GM19324 (cell line): ENCODE measurements at regions not wholly inside any gene's neighbourhood (a gene's known extent, or its start where the extent isn't known, plus 50 kb on each side); places are given as distances from the start of the nearest gene placed in this dataset.
"Not testable (repeated sequence)": the region's sequence is repeated elsewhere in the genome, so short reads cannot be mapped to it uniquely, and the experiment has no call there.

Experiments
- ATAC-seq: cut with Tn5 transposase; IDR thresholded peaks from one replicate; pipeline ENCODE4 v1.9.1; 2021; ENCODE audit warnings: mild to moderate bottlenecking, moderate library complexity; ENCODE audit not compliant: unreplicated experiment, low FRiP score

DNA sequence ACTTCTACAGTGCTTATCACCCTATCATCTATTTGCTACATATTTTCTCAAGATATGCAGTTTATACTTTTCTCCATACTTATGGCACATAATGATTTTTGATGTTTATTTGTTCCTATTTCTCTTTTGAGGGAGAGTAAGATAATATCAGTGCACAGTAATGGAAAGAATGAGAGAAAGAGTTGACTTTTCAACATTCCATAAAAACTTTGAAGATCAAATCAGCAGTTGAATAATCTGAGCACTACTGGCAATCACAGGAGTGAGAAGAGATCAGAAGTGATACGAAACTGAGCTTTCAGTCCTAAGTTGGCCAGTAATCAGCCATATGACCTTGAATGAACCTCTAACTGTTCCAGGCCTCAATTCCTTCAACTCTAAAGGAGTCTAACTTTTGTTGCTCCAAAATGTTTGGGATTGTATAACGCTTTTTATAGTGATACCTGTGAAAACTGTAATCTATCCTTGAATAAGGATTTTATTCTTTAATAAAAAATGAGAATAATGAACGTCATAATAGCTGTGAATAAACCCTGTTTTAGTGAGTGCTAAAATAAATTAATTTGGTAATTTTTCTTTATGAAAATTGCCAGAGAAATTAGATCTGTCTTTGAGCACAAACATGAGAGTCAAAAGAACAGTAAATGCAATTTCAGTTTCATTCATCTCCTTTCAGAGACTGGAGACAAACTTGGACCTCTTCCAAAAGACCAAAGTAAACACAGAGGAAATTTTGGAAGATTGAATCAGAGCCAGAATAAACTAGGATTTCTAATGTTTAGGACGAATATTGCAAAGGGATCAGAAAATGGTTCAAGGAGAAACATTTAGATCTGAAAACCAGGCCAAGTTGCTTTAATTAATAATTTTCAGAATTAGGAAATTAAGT, 309.9 kb downstream of the ADGRL2 start:
- peak; percentile 40 for ATAC-seq

DNA sequence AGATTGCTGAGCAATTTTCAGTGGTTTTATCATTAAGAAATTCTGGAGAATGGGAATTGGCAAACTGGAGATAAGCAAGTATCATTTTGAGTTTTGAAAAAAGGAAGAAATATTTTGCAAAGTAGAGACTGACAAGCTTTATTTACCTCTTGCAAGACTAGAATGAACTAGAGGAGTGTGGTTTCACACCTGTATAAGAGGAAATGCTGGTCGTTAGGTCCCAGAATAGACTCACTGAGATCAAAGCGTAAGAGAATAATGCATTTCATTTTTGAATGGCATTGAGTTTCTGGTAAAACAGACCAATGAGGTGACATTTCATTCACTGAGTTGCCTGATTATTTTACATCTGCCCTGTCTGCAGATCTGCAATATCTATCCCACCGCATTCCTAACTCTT, 308.1 kb downstream of the ADGRL2 start:
- ATAC-seq, result peak; percentile 98

- ATAC-seq, result no peak
Measured at GRCh38 chr1:82106672-82107071, 305.9 kb downstream of the ADGRL2 start.

- ATAC-seq, result no peak
Measured at GRCh38 chr1:82099170-82099569, 298.4 kb downstream of the ADGRL2 start.

DNA sequence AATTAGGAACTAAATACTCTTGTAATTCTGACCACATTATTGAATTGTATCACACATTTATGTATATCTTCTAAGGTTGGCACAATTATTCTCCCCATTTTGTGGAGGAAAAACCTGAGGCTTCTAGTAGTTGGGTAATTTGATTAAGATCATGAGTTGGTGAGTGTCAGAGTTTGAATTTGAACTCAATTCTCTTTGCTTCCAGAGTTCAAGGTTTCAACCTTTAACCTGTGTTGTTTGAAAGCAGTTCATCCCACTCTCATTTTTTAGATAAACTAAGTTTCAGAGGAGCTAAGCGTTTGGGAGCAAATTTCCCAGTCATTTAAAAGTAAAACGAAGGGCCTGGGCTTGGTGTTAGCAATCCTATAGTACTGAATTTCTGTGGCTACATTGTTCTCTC, 293.4 kb downstream of the ADGRL2 start:
- ATAC-seq, result no peak

GRCh38 chr1:82091729-82092128, 291.0 kb downstream of the ADGRL2 start:
- ATAC-seq, result no peak

GRCh38 chr1:82091265-82091664, 290.5 kb downstream of the ADGRL2 start:
- ATAC-seq, result no peak

DNA sequence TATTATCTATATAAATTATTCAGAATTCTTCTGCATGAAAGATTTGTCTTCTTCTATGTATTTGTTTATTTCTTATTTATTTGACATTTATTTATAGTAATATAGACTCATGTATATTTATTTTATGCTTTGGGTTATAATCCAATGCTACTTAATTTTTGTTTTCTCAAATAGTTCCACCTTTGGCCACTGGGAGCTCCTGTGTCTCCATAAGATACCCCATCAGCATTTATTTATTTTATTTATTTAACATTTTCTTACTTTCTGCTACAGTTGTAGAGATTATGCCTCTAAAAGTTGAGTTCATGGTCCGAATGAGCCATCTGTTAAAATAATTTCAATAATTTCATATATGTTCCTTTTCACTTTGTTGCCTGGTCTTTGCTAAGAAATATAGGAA, 289.4 kb downstream of the ADGRL2 start:
- no peak for ATAC-seq

- ATAC-seq, result no peak
Measured at GRCh38 chr1:82086739-82087138, 286.0 kb downstream of the ADGRL2 start.

DNA sequence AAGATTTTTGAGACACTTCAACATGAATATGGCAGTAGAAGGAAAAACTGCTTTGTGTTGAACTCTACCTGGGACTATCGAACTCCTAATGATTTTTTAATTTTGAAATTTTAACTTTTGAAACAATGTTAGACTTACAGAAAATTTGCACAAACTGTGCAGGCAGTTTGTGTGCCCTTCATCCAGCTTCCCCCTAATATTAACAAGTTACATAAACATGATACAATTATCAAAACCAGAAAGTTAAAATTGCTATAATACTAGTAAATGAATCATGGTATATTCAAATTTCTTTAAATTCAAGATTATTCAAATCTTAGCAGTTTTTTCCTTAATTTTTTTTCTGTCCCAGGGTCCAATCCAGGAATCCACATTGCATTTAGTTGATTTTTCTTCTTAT, 278.9 kb downstream of the ADGRL2 start:
- no peak for ATAC-seq

GRCh38 chr1:82073659-82074058, 272.9 kb downstream of the ADGRL2 start:
- no peak for ATAC-seq

DNA sequence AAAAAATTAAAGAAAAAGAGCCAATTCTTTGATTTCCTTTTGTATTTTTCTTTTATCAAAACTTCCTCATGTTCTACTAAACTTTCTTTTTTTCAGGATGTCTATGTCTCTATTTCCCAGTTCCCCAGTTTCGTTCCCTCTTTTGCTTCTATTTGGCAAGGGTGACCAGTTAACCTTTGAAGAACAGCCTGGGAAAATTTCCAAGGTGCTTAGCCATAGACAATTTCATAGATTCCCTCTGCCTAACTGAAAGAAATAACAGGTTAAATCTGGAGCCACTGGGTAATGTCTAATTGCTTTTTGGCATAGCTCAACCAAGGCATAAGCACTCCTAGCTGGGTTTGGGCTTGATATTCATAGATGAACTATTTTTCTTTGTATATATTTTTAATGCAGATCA, 272.3 kb downstream of the ADGRL2 start:
- no peak for ATAC-seq

DNA sequence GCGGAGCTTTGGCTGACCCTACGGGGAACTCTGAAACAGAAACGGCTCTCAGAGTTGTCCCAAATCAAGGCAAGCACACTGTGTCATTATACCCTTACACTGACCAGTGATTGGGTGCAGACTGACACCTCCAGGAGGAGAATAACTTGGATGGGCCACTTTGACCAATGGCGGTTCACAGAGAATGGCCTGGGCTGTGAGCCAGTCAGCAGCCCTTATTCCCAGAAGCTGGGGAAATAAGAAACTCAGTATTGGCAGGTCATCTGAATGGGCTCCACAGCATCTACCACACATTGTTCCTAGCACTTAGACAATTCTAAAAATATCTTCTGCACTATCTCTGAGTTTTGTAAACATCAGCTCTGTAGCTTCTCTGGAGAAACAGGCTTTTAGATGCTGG, 265.2 kb downstream of the ADGRL2 start:
- no peak for ATAC-seq

DNA sequence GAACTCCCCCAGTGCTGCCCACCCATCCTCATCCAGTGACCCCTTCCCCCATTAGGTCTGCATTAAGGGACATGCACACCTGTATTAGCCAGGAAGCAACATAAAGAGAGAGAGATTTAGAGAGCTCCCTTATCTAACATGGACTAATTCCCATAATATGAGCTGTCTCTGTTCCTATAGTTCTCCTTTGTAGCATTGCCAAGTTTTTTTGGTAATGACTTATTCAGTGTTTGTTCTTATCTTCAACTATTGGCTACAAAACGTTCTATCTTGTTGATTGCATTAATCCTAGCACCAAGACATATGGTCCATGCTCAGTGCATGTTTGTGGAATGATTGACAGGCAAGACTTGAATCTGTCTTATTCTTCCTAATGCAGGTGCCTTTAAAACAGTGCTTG, 264.0 kb downstream of the ADGRL2 start:
- no peak for ATAC-seq

DNA sequence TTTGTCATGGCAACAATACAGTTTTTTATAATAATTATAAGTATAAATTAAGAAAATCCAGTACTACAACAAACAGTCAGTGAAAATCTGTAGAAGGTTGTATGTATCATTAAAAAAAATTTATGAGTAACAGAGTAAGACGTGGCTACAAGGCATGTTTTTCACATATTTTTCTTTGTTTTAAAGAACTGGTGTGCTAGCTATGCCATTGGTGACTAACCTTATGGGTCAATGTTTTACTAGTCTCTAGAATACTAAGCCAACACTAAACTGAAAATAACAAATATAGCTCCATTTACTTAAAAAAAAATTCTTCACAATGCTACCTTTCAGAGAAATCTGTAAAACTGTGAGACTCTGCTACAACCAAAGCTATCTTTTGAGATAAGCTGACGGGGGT, 261.5 kb downstream of the ADGRL2 start:
- ATAC-seq, result no peak

DNA sequence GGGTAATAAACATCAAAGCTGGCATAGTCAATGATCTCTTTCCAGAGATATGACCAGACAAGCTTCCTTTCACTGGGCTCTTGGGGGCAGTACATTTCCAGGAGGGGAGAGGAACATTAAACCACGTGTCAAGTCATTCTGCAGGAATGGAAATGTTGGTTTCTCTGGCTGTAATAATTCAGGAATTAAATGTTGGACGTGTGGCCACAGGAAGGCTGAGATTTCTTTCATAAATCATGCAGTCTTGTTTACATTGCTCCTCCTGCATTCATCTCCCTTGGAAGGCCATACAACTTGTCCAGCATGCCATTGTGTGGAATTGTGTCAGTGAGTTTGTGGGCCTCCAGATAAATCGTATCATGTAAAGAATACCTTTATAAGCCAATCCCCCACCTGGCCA, 259.2 kb downstream of the ADGRL2 start:
- no peak for ATAC-seq

- ATAC-seq, result no peak
Measured at GRCh38 chr1:82057011-82057410, 256.3 kb downstream of the ADGRL2 start.

GRCh38 chr1:82055375-82055774, 254.6 kb downstream of the ADGRL2 start:
- ATAC-seq, result not testable (repeated sequence)

GRCh38 chr1:82052563-82052962, 251.8 kb downstream of the ADGRL2 start:
- ATAC-seq, result no peak

DNA sequence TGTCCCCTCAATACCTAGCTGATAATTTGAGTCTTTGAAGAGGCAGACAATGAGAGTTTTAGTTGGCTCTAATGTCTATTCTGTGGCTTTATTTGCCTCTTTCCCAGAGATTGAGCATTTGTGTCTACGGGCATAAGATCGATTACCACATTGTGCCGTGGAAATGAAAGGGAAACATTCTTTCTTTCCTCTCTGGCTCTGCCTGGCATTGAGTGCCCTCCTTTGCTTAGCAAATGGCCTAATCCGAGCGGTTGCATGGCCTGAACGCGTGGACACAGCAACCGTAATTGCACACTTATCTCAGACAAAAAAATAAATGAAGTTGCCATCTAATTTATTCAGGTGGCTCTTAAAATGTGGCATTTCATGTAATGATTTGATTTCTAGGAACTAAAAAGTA, 247.9 kb downstream of the ADGRL2 start:
- no peak for ATAC-seq

DNA sequence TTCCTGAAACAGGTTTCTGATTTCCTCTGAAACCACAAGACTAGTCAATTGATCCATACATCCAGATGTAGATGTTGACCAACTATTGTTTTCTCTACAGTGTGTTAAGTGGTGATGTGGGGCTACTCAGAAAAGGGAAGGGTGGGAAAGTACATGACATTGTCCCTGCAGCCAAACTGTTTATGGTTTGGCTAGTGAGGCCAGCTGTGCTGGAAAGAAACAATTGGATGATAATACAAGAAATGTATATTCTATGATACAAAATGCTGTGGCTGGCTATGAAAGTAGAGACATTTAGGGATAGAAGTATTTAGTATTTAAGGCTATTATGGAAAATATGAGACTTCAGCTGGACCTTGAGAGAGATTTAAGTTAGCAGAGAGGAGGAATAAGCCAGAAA, 244.5 kb downstream of the ADGRL2 start:
- ATAC-seq, result no peak

DNA sequence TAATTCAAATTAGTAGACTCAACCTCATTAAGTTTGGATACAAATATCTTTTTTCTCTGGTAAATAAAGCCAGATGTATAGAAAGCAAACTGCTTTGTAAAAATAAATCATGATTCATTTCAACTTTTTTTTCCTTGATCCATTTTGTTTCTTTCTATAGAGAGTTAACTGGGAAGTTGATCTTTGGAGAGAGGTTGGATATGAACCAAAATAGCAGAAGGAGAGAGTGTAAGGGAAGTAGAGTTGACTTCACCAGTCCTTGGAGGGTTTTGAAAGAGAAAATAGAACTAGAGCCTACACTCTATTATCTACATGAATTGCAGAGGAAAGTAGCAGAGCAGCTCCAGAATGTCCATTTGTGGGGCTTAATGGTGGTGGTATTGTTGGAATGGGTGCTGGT, 243.8 kb downstream of the ADGRL2 start:
- ATAC-seq, result no peak

- no peak for ATAC-seq
Measured at GRCh38 chr1:82044111-82044510, 243.4 kb downstream of the ADGRL2 start.
